AG04450 (cell line): ENCODE measurements at regions not wholly inside any gene's neighbourhood (a gene's known extent, or its start where the extent isn't known, plus 50 kb on each side); places are given as distances from the start of the nearest gene placed in this dataset.

Source experiments
- CTCF ChIA-PET: fragments of 300-600, 350-600 bp; formaldehyde crosslinking; extraction: SDS; loops from one replicate; lab custom pipeline; 2022; ENCODE audit warnings: antibody characterized with exemption, inconsistent platforms; lab: Charles Lee
- POLR2A ChIA-PET: fragments of 350-600 bp; formaldehyde crosslinking; extraction: SDS; loops from one replicate; lab custom pipeline; 2021; ENCODE audit warnings: antibody characterized with exemption, inconsistent platforms; lab: Yijun Ruan, JAX
- DNase-seq: peaks from one replicate; pipeline ENCODE4 v3.0.0-alpha.2; 2011; ENCODE audit warnings: low read depth, low spot score
- H3K27ac ChIP-seq: one replicate; pipeline ENCODE4 v1.5.1; 2012; ENCODE audit warnings: low read depth, low read length, control low read depth
- H3K27me3 ChIP-seq: one replicate; pipeline ENCODE4 v1.6.0; 2012; ENCODE audit warnings: low read length; ENCODE audit not compliant: control insufficient read depth, insufficient read depth
- H3K4me3 ChIP-seq: 2 replicates; pipeline ENCODE4 v1.5.1; 2011; ENCODE audit warnings: mild to moderate bottlenecking, low read depth, low read length, control low read depth
- H3K9me3 ChIP-seq: 2 replicates; pipeline ENCODE4 v1.5.1; 2012; ENCODE audit warnings: low read length; ENCODE audit not compliant: control insufficient read depth, insufficient read depth
- TF ChIP-seq, protein P1 (sequence below): IDR thresholded peaks from 2 replicates; pipeline ENCODE4 v1.5.1; 2011; ENCODE audit warnings: low read depth, low read length, control low read depth, inconsistent platforms

- Histone ChIP-seq H3K27ac (no peak overlapping the region), H3K9me3 (no peaks in the 10 kb centered on the region), H3K27me3 (no peaks in the 10 kb centered on the region), H3K4me3 (no peak overlapping the region)
- ChIA-PET POLR2A (no interaction called here), CTCF (no interaction called here)
- peak; percentile 3 for DNase-seq
- TF ChIP-seq, protein P1, sequence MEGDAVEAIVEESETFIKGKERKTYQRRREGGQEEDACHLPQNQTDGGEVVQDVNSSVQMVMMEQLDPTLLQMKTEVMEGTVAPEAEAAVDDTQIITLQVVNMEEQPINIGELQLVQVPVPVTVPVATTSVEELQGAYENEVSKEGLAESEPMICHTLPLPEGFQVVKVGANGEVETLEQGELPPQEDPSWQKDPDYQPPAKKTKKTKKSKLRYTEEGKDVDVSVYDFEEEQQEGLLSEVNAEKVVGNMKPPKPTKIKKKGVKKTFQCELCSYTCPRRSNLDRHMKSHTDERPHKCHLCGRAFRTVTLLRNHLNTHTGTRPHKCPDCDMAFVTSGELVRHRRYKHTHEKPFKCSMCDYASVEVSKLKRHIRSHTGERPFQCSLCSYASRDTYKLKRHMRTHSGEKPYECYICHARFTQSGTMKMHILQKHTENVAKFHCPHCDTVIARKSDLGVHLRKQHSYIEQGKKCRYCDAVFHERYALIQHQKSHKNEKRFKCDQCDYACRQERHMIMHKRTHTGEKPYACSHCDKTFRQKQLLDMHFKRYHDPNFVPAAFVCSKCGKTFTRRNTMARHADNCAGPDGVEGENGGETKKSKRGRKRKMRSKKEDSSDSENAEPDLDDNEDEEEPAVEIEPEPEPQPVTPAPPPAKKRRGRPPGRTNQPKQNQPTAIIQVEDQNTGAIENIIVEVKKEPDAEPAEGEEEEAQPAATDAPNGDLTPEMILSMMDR: no peak
These were observed 504.5 kb downstream of the HDGFL1 start for GRCh38 chr6:23073821-23074220.

DNA sequence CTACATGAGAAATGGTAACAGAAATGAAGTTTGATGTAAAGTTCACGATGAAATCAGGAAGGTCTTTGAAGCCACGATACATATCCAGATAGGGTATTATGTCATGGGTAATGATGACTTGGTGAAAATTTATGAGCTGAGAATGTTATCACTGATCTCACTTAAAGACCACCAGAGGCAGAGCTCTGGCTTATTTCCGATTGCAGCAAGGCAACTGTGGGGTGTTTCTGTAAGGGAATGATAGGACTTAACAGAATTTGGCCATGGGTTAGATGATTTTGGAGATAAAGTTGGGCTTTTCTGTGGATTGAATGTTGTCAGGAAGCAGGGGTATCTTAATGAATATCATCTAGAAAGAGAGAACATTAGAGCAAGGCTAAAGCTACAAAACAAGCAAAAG is 508.4 kb downstream of the HDGFL1 start:
- TF ChIP-seq, protein P1: no peak
- CTCF ChIA-PET: no interaction called here
- no peak for DNase-seq
- POLR2A ChIA-PET: no interaction called here
- Histone ChIP-seq H3K4me3 (no peak overlapping the region), H3K27me3 (no peaks in the 10 kb centered on the region), H3K9me3 (no peaks in the 10 kb centered on the region), H3K27ac (no peak overlapping the region)

DNA sequence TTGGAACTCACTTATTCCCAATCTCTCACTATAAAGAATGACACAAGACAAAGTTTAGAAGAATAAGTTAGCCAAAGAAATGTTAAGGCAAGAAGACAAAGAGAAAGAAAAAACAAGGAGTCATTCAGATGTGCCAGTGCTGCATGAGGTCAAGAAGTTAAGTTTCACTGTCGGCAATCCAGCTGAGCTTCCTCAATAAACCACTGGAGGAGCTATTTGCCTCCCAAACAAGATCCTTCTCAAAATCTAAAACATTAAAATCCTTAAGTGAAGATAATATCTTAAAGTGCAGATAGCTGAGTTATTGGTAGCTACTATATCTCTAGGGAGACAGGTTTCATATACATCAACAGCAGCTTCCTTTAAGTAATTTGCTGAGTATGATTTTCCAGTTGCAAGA is 512.3 kb downstream of the HDGFL1 start:
- Histone ChIP-seq H3K4me3 (no peak overlapping the region), H3K9me3 (no peaks in the 10 kb centered on the region), H3K27me3 (no peaks in the 10 kb centered on the region), H3K27ac (no peak overlapping the region)
- POLR2A ChIA-PET: no interaction called here
- CTCF ChIA-PET: interaction anchor here (0.6 kb wide), 1 partner anchor 331 kb away, joined by 5 read pairs; no protein-coding TSS in a partner anchor
- TF ChIP-seq, protein P1: peak; percentile 35
- no peak for DNase-seq

- ChIA-PET CTCF (no interaction called here), POLR2A (no interaction called here)
- no peaks in the 10 kb centered on the region for H3K27me3 ChIP-seq
- no peak overlapping the region for H3K4me3 ChIP-seq
- no peaks in the 10 kb centered on the region for H3K9me3 ChIP-seq
- TF ChIP-seq, protein P1: no peak
- H3K27ac ChIP-seq: no peak overlapping the region
- DNase-seq: no peak
These were observed 516.7 kb downstream of the HDGFL1 start for GRCh38 chr6:23086100-23086499.

DNA sequence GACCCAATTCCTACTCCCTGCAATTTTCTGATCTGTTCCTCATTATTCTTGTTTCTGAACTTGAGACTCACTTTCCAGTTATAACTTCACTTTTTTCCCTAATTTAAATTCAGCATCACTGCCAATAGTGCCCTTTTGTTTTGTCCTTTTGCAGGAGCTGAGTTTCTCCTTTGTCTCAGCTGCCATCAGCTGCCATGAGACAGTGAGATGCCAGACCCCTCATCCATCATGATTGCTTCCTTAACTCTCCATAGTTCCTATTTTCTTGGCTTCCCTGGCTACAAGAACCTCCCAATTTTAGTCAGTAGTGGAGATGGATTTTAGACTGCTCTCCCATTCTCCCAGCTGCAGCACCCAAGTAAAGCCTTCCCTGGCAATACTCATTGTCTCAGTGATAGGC is 518.1 kb downstream of the HDGFL1 start:
- no peak for DNase-seq
- ChIA-PET POLR2A (no interaction called here), CTCF (no interaction called here)
- no peak overlapping the region for H3K27ac ChIP-seq
- TF ChIP-seq, protein P1: no peak
- H3K9me3 ChIP-seq: no peaks in the 10 kb centered on the region
- H3K4me3 ChIP-seq: no peak overlapping the region
- H3K27me3 ChIP-seq: no peaks in the 10 kb centered on the region
